HCT116 (cell line): ENCODE measurements at regions not wholly inside any gene's neighbourhood (a gene's known extent, or its start where the extent isn't known, plus 50 kb on each side); places are given as distances from the start of the nearest gene placed in this dataset.

Experiments
- ATAC-seq: fragments of 200-7000 bp; cut with Tn5 transposase; 2 replicates; pipeline ENCODE4 v1.9.1; 2020; ENCODE audit warnings: mild to moderate bottlenecking, moderate library complexity
- BruUV-seq: library from RNA; stranded (reverse); fragments of 400-500 nt; replicated peaks from 2 replicates; lab custom pipeline; 2021; lab: Mats Ljungman, UMichigan
- CTCF ChIA-PET: fragments of 300-600 bp; sonication (Branson Sonifier 250); formaldehyde crosslinking; loops from one replicate; lab custom pipeline; 2021; ENCODE audit warnings: antibody characterized with exemption; lab: Charles Lee
- POLR2A ChIA-PET: fragments of 300-600, 350-600 bp; sonication (Branson Sonifier 250); formaldehyde crosslinking; loops from one replicate; lab custom pipeline; 2021; ENCODE audit warnings: antibody characterized with exemption; lab: Charles Lee
- RAD21 ChIA-PET, 2 experiments: fragments of 300-600 bp; sonication (Branson Sonifier 250); formaldehyde crosslinking; loops; one replicate each; lab custom pipeline; 2023; ENCODE audit warnings: low total read pairs in 2 of 2; ENCODE audit not compliant: uncharacterized antibody in 2 of 2, unreplicated experiment in 2 of 2, low non-redundant PET in 1 of 2; lab: Charles Lee
- DNase-seq: peaks from one replicate; pipeline ENCODE4 v3.0.0-alpha.2; 2010; ENCODE audit warnings: low read depth, low spot score
- H2AFZ ChIP-seq: fragments of 200-600 bp; shearing (Covaris generic), sonication (generic); 2 replicates; pipeline ENCODE4 v1.6.1; 2017; ENCODE audit warnings: low read depth, mixed run types, mixed read lengths, antibody characterized with exemption, low read length; ENCODE audit not compliant: poor library complexity, severe bottlenecking
- H3K27ac ChIP-seq: 2 replicates; pipeline ENCODE4 v1.5.1; 2012; ENCODE audit warnings: low read depth, low read length
- H3K27me3 ChIP-seq: fragments of 200-600 bp; sonication (generic); 2 replicates; pipeline ENCODE4 v1.6.1; 2016; ENCODE audit warnings: mixed run types, low read length, mixed read lengths; ENCODE audit not compliant: insufficient read depth
- H3K36me3 ChIP-seq, 2 experiments: fragments of 200-500 bp in 1 of 2; fragments of 200-600 bp in 1 of 2; sonication (Bioruptor generic) in 1 of 2; sonication (generic) in 1 of 2; 2 replicates each; pipeline versions ENCODE4 v1.5.1 to v1.6.1; 2014 to 2016; ENCODE audit warnings: low read length in 2 of 2, inconsistent platforms in 1 of 2, mixed read lengths in 1 of 2, mixed run types in 1 of 2; ENCODE audit not compliant: insufficient read depth in 2 of 2, control insufficient read depth in 1 of 2
- H3K4me1 ChIP-seq, 2 experiments: fragments of 200-600 bp in 1 of 2; sonication (generic) in 1 of 2; 2 replicates each; pipeline versions ENCODE4 v1.5.1 to v1.6.1; 2012 to 2017; ENCODE audit warnings: low read length in 2 of 2, inconsistent platforms in 1 of 2, mild to moderate bottlenecking in 1 of 2, mixed read lengths in 1 of 2, mixed run types in 1 of 2, moderate library complexity in 1 of 2; ENCODE audit not compliant: insufficient read depth in 2 of 2, control insufficient read depth in 1 of 2
- H3K4me2 ChIP-seq: fragments of 200-600 bp; sonication (generic); 2 replicates; pipeline ENCODE4 v1.6.1; 2017; ENCODE audit warnings: mixed run types, low read length, mixed read lengths
- H3K4me3 ChIP-seq, 2 experiments: fragments of 200-600 bp in 1 of 2; sonication (generic) in 1 of 2; replicated peaks in 1 of 2; 2 replicates each; pipeline ENCODE4 v1.5.1; 2011 to 2016; ENCODE audit warnings: low read length in 2 of 2, control low read depth in 1 of 2, low read depth in 1 of 2, mild to moderate bottlenecking in 1 of 2, mixed read lengths in 1 of 2, mixed run types in 1 of 2
- H3K79me2 ChIP-seq: fragments of 200-600 bp; sonication (generic); 2 replicates; pipeline ENCODE4 v1.6.1; 2017; ENCODE audit warnings: mild to moderate bottlenecking, mixed run types, low read length, moderate library complexity, mixed read lengths; ENCODE audit not compliant: insufficient read depth
- H3K9ac ChIP-seq: fragments of 200-600 bp; sonication (generic); 2 replicates; pipeline ENCODE4 v1.6.1; 2016; ENCODE audit warnings: low read length, mixed read lengths
- H3K9me2 ChIP-seq: fragments of 200-600 bp; sonication (generic), shearing (Covaris generic); 2 replicates; pipeline ENCODE4 v1.6.1; 2017; ENCODE audit warnings: mixed run types, mild to moderate bottlenecking, moderate library complexity; ENCODE audit not compliant: insufficient read depth
- H3K9me3 ChIP-seq, 2 experiments: fragments of 200-500 bp in 1 of 2; fragments of 200-600 bp in 1 of 2; sonication (Bioruptor generic) in 1 of 2; sonication (generic) in 1 of 2; 2 replicates each; pipeline ENCODE4 v1.6.1; 2014 to 2017; ENCODE audit warnings: low read length in 2 of 2, mixed read lengths in 2 of 2, inconsistent platforms in 1 of 2, low read depth in 1 of 2, mild to moderate bottlenecking in 1 of 2, mixed run types in 1 of 2, moderate library complexity in 1 of 2; ENCODE audit not compliant: control insufficient read depth in 1 of 2, insufficient read depth in 1 of 2
- H4K20me1 ChIP-seq: fragments of 200-600 bp; sonication (generic), shearing (Covaris generic); 2 replicates; pipeline ENCODE4 v1.6.1; 2017; ENCODE audit warnings: mixed run types, mild to moderate bottlenecking, moderate library complexity; ENCODE audit not compliant: insufficient read depth
- CTCF ChIP-seq, 3 experiments: fragments of 200-600 bp in 1 of 3; sonication (generic) in 1 of 3; IDR thresholded peaks in 2 of 3; conservative IDR thresholded peaks in 1 of 3; 2 replicates each; pipeline ENCODE4 v1.5.1; 2012 to 2017; ENCODE audit warnings: low read depth in 2 of 3, low read length in 2 of 3, antibody characterized with exemption in 1 of 3, borderline replicate concordance in 1 of 3, control low read depth in 1 of 3, mild to moderate bottlenecking in 1 of 3, mixed read lengths in 1 of 3, mixed run types in 1 of 3, moderate library complexity in 1 of 3; ENCODE audit not compliant: insufficient read depth in 1 of 3
- FOSL1 ChIP-seq: IDR thresholded peaks from 2 replicates; pipeline ENCODE4 v1.6.1; 2012; ENCODE audit warnings: low read depth
- SIN3A ChIP-seq: IDR thresholded peaks from 2 replicates; pipeline ENCODE4 v1.6.1; 2012; ENCODE audit warnings: low read depth
- intact Hi-C: fragments of 100-400 bp; cut with micrococcal nuclease; formaldehyde crosslinking; loops from 2 replicates; pipeline ENCODE4 v1.10.0; 2022
- TF ChIP-seq, protein P1 (sequence below): IDR thresholded peaks from 2 replicates; pipeline ENCODE4 v1.6.1; 2012; ENCODE audit warnings: low read depth

DNA sequence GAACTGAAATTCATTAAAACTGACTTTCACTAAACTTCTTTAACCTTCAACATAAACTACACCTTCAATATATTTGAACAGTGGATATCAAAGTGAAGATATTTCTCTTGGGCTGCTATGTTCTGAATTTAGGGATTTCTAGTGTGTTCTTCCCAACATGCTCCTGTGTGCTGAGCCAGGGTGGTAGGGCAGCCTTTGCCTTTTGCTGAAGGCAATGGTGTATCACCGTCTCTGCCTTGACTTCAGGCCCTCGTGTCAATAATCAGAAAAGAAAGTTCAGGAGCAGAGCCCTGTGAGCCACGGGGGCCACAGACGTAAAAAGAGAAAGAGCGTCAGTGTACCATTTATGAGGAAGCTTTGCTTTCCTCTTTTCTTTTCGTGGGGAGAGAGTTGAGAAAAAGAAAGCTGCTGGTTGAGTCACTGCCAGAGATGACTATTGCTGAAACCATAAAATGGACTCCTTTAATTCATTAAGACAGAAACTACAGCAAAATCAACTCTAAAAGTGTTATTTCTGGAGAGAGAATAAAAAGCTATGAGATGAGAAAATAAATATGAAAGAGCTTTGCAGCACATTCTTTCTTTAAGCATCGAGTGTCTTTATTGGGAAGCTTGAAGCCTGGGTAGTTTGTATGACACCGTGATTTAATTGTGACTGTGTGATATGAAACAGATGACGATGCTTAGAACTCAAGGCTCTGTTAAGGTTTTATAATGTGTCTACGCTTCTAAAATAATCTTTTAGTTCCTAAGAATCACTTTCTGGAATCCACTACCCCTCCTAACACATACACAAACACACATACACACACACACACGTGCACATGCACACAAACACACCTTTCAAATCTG, 271.8 kb upstream of the MTNR1B start:
- H3K9me2 ChIP-seq: no peaks in the 10 kb centered on the region
- H3K9ac ChIP-seq: no peak overlapping the region
- no peaks in the 10 kb centered on the region for H3K9me3 ChIP-seq
- intact Hi-C loops: no loop called here
- TF ChIP-seq CTCF (IDR thresholded peaks at IDR 0.05 in 2 of 3, conservative IDR thresholded peaks at IDR 0.05 in 1 of 3; ENCODE audit: borderline replicate concordance in 1 of 3, insufficient read depth in 1 of 3, low read depth in 2 of 3, low read length in 2 of 3) (no peak), SIN3A (no peak), FOSL1 (no peak)
- TF ChIP-seq, protein P1, sequence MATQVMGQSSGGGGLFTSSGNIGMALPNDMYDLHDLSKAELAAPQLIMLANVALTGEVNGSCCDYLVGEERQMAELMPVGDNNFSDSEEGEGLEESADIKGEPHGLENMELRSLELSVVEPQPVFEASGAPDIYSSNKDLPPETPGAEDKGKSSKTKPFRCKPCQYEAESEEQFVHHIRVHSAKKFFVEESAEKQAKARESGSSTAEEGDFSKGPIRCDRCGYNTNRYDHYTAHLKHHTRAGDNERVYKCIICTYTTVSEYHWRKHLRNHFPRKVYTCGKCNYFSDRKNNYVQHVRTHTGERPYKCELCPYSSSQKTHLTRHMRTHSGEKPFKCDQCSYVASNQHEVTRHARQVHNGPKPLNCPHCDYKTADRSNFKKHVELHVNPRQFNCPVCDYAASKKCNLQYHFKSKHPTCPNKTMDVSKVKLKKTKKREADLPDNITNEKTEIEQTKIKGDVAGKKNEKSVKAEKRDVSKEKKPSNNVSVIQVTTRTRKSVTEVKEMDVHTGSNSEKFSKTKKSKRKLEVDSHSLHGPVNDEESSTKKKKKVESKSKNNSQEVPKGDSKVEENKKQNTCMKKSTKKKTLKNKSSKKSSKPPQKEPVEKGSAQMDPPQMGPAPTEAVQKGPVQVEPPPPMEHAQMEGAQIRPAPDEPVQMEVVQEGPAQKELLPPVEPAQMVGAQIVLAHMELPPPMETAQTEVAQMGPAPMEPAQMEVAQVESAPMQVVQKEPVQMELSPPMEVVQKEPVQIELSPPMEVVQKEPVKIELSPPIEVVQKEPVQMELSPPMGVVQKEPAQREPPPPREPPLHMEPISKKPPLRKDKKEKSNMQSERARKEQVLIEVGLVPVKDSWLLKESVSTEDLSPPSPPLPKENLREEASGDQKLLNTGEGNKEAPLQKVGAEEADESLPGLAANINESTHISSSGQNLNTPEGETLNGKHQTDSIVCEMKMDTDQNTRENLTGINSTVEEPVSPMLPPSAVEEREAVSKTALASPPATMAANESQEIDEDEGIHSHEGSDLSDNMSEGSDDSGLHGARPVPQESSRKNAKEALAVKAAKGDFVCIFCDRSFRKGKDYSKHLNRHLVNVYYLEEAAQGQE: no peak
- POLR2A ChIA-PET: no interaction called here
- H4K20me1 ChIP-seq: no peaks in the 10 kb centered on the region
- no peaks in the 10 kb centered on the region for H3K4me1 ChIP-seq
- H2AFZ ChIP-seq: no peak overlapping the region
- DNase-seq (no peak), ATAC-seq (no peak)
- CTCF ChIA-PET: no interaction called here
- H3K36me3 ChIP-seq: no peaks in the 10 kb centered on the region
- no TSS peak for BruUV-seq
- H3K4me2 ChIP-seq: no peak overlapping the region
- H3K4me3 ChIP-seq: no peak overlapping the region
- H3K27ac ChIP-seq: no peak overlapping the region
- no peaks in the 10 kb centered on the region for H3K79me2 ChIP-seq
- RAD21 ChIA-PET: no interaction called here
- no peaks in the 10 kb centered on the region for H3K27me3 ChIP-seq
